A549 (cell line): ENCODE measurements at regions not wholly inside any gene's neighbourhood (a gene's known extent, or its start where the extent isn't known, plus 50 kb on each side); places are given as distances from the start of the nearest gene placed in this dataset.
"Not testable (repeated sequence)": the region's sequence is repeated elsewhere in the genome, so short reads cannot be mapped to it uniquely, and the experiment has no call there.

Experiments
- ATAC-seq, 2 experiments: fragments of 200-7000 bp in 1 of 2; fragments of >200 bp in 1 of 2; cut with Nextera tagmentation in 1 of 2; cut with Tn5 transposase in 1 of 2; 3 replicates each; pipeline versions ENCODE4 v1.8.0 to v1.9.1; 2018 to 2020; ENCODE audit warnings: mild to moderate bottlenecking in 1 of 2, moderate library complexity in 1 of 2
- CTCF ChIA-PET: fragments of 300-600 bp; sonication (Branson Sonifier 250); formaldehyde crosslinking; extraction: SDS; loops from one replicate; lab custom pipeline; 2021; ENCODE audit warnings: antibody characterized with exemption, inconsistent platforms; lab: Yijun Ruan, JAX
- POLR2A ChIA-PET: fragments of 350-600 bp; formaldehyde crosslinking; extraction: SDS; loops from one replicate; lab custom pipeline; 2021; ENCODE audit warnings: antibody characterized with exemption, inconsistent platforms; lab: Yijun Ruan, JAX
- DNase-seq, 2 experiments: peaks; one replicate each; pipeline versions ENCODE4 v3.0.0 to v3.0.0-alpha.2; 2011 to 2016; ENCODE audit warnings: low read depth in 1 of 2, low spot score in 1 of 2
- FAIRE-seq: peaks from 2 replicates; lab custom pipeline; 2011; peaks lifted over from hg19 to GRCh38; lab: Jason Lieb, UNC
- H3K27ac ChIP-seq, 2 experiments: fragments of >200 bp; sonication (Bioruptor Twin); formaldehyde crosslinking; 3 replicates each; pipeline ENCODE4 v1.5.1; 2016 to 2017
- H3K4me1 ChIP-seq: fragments of >200 bp; sonication (Bioruptor Twin); formaldehyde crosslinking; 3 replicates; pipeline ENCODE4 v1.6.1; 2016
- H3K4me2 ChIP-seq: fragments of >200 bp; sonication (Bioruptor Twin); formaldehyde crosslinking; 3 replicates; pipeline ENCODE4 v1.6.1; 2016
- H3K4me3 ChIP-seq: fragments of >200 bp; sonication (Bioruptor Twin); formaldehyde crosslinking; 3 replicates; pipeline ENCODE4 v1.5.1; 2016
- H3K9me3 ChIP-seq: fragments of >200 bp; sonication (Bioruptor Twin); formaldehyde crosslinking; 3 replicates; pipeline ENCODE4 v1.6.1; 2016
- WGBS: methylation state at CpG from one replicate; pipeline ENCODE4 v1.1.6; 2017; ENCODE audit errors: missing lambda C conversion rate; 5-methylcytosine and 5-hydroxymethylcytosine counted together

DNA sequence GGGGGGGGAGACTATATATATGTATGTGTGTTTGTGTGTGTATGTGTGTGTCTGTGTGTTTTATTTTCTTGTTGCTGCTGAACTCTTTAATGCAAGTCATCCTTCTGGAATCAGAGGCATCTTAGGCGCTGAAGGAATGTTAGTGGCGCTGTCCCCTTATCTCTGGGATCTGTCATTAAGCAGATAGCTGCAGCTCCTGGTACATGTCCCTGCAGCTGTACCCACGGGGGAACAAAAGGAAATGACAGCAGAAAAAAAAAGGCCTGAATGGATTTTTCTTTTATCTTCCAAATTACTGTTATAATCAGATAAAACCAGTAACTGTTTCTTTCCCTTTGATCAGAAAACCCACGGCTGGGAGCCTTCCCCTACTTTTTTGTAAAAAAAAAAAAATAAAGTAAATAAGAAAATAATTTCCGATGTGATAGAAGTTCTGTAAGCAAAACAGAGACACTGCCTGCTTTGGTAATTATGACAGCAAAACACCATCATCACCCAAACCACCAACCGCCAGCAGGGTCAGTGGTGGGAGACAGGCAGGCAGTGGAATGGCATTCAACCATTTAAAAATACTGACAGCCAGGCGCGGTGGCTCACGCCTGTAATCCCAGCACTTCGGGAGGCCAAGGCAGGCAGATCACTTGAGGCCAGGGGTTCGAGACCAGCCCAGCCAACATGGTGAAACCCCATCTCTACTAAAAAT lies 411.3 kb upstream of the ZNF722 start:
- FAIRE-seq, POLR2A ChIA-PET, H3K4me1 ChIP-seq, H3K27ac ChIP-seq, ATAC-seq, CTCF ChIA-PET, DNase-seq, H3K9me3 ChIP-seq, H3K4me3 ChIP-seq, H3K4me2 ChIP-seq: not testable (repeated sequence)
- 27% methylated on average over 5 of the region's 11 CpGs for WGBS

DNA sequence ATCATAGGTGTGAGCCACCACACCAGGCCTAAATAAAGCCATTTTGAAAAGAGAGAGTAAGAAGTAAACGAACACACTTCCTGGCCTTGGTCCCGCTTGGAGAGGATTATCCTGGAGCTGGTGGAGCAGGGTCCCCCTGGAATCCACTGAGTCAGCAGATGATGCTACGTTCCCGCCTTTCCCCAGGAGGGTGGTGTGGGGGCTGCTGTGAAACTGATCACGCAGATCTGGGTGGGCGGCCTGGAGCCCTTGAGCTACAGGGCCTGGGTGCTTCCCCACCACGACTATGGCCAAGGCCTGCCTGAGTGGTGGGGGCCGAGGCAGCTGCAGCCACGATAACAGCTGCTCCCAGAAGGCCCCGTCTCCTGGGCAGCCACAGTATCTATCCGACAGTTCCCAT lies 407.4 kb upstream of the ZNF722 start:
- POLR2A ChIA-PET, CTCF ChIA-PET, H3K4me2 ChIP-seq, H3K27ac ChIP-seq, H3K4me1 ChIP-seq, DNase-seq, ATAC-seq, FAIRE-seq, H3K9me3 ChIP-seq, H3K4me3 ChIP-seq: not testable (repeated sequence)
- WGBS = 26% methylated on average over 5 of the region's 11 CpGs

DNA sequence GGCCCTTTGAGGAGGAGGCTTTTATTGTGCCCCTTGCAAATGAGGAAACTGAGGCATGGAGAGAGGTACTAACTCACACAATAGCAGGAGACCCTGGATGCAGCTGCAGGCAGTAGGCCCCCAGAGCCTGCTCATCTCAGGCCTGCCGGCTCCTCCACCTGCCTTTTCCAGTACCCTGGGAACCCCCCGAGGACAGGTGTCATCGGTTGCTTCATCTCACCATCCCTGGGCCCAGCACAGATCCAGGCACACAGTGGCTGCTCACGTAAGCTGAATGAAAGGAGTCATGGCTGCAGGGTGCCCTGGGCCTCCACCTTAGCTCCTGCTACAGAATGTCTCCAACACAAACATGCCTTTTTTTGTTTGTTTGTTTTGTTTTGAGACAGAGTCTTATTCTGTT lies 394.8 kb upstream of the ZNF722 start:
- CTCF ChIA-PET, H3K4me2 ChIP-seq, DNase-seq, H3K4me1 ChIP-seq, H3K27ac ChIP-seq, H3K4me3 ChIP-seq, FAIRE-seq, POLR2A ChIA-PET, H3K9me3 ChIP-seq, ATAC-seq: not testable (repeated sequence)
- 17% methylated on average over 2 of the region's 4 CpGs for WGBS

DNA sequence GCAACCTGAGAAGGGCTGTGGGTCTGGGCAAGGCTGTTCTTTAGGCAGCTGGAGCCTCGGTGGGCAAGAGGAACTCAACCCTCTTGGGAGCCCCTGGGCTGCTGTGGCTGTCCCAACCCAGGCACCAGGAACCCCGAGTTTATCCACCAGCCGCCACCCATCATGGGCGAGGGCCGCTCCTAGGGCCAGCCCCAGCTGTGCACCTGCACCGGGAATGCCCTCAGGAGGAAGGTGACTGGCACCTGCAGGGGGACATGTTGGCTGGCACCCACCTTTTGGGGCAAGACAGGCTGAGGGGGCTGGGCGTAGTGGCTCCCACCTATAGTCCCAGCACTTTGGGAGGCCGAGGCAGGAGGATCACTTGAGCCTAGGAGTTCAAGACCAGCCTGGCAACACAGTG lies 393.8 kb upstream of the ZNF722 start:
- not testable (repeated sequence) for H3K27ac ChIP-seq

DNA sequence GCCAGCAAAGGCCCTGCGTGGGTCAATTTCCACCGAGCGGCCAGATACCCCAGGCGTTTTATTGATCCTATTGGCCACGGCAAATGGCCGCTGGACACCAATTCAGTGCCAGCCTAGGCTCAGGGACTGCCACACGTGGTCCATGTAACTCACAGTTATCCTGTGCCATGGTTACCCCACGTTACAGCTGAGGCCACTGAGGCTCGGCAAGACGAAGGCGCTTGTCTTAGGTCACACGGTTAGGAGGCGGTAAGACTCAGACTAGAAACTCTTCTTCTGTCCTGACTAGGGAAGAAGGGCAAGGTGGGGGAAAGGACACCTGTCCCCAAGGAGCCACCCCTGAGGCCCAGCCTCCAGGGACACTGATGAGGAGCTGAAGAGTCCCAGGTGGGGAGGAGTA lies 381.1 kb upstream of the ZNF722 start:
- not testable (repeated sequence) for ATAC-seq

More for the DNA sequence above, 393.8 kb upstream of the ZNF722 start:
- H3K4me2 ChIP-seq, H3K4me3 ChIP-seq, H3K4me1 ChIP-seq, ATAC-seq, FAIRE-seq, CTCF ChIA-PET, POLR2A ChIA-PET, H3K9me3 ChIP-seq, DNase-seq: not testable (repeated sequence)
- 13% methylated on average over 4 of the region's 8 CpGs for WGBS

DNA sequence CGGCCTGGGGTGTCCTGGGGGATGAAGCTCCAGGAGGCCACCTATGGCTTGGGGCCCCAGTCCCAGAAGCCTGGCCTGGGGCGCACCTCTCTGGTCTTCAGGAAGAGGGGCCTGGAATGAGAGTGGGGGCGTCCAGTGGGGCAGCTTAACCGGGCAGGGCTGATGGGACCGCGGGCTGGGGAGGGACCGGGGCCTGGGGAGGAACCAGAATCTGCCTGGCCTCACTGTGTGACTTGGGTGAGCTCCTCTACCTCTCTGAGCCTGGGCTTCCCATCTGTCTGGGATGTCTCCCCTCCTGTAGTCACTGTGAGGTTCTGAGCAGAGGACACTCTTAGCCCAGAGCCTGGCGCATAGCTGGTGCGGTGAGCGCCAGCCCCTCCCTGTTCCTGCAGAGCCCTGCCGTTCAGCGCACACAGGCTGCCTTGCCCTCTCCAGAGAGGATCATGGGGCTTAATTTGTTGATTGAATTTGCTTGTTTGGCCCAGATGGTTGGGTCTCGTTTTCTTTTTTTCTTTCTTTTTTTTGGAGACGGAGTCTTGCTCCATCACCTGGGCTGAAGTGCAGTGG lies 378.4 kb upstream of the ZNF722 start:
- H3K4me1 ChIP-seq, H3K27ac ChIP-seq, ATAC-seq, POLR2A ChIA-PET, FAIRE-seq, CTCF ChIA-PET, H3K4me3 ChIP-seq, H3K9me3 ChIP-seq, DNase-seq, H3K4me2 ChIP-seq: not testable (repeated sequence)
- WGBS = 56% methylated on average over 10 of the region's 14 CpGs

More for the DNA sequence above, 381.1 kb upstream of the ZNF722 start:
- DNase-seq, H3K9me3 ChIP-seq, POLR2A ChIA-PET, H3K4me3 ChIP-seq, H3K4me2 ChIP-seq, CTCF ChIA-PET, H3K27ac ChIP-seq, FAIRE-seq, H3K4me1 ChIP-seq: not testable (repeated sequence)
- WGBS = 61% methylated on average over 7 of the region's 13 CpGs

DNA sequence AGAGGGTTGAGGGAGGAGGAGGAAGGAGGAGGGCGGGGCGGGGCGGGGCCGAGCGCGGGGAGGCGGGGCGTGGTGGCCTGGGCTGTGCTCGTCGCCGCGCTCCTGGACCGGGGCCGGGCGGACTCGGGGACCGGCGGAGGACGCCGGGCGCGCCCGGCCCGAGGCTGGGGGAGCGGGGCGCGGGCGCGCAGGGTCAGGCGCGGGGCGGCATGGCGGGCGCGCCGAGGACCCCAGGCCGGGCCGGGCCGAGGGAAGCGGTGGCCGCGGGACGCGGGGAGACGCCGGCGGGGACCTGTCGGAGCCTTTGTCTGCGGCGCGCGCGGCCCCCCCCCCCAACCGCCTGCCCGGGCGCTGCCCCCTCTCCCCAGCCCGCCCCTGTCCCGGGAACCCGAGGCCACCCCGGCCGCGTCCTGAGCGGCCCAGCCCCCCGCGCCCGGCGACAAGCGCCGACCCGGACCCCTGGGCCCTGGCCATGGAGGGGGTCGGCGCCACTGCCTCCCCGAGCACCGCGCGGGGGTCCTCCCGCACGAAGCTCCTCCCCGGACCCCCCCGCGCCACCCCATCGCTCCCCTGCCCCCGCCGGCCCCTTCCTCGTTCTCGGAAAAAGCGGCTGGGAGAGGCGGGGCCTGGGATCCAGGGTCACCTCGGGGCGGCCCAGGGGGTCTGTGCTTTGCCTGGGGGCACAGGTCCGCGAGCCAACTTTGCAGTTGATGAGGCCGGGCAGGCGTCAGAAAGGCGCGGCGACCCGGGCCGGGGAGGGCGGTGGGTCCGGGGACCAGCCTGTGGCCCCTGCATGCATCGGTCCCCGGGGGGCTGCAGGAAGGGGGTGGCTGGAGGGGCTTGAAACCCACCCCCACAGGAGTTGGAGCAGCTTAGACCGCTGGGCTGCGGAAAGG lies 370.8 kb upstream of the ZNF722 start:
- WGBS = 70% methylated on average over 4 of the region's 105 CpGs
- FAIRE-seq, H3K4me3 ChIP-seq, H3K4me2 ChIP-seq, DNase-seq, H3K4me1 ChIP-seq, CTCF ChIA-PET, H3K9me3 ChIP-seq, H3K27ac ChIP-seq, POLR2A ChIA-PET: not testable (repeated sequence)
- ATAC-seq = peak in 1 of 2 experiments; percentile 70; a peak in 3 of 6 replicates

DNA sequence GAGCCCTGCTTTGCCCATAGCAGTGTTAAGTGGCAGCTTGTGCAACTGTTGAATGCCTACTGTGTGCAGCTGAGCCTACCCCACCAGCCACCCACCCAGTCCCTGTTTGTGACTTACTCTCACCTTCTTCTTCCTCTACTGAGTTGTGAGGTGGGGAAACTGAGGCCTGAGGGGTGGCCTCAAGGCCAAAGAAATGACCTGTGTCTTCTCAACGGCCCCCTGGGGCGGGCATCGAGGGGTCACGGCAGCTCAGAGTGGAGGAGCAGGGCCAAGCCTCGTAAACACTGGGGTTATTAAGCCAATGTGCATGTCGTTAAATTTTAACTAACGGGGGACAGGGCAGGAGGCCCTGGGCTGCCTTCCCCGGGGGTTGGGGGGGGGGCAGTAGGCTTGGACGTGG lies 369.6 kb upstream of the ZNF722 start:
- 4% methylated on average over 5 of the region's 9 CpGs for WGBS
- FAIRE-seq = not testable (repeated sequence)

DNA sequence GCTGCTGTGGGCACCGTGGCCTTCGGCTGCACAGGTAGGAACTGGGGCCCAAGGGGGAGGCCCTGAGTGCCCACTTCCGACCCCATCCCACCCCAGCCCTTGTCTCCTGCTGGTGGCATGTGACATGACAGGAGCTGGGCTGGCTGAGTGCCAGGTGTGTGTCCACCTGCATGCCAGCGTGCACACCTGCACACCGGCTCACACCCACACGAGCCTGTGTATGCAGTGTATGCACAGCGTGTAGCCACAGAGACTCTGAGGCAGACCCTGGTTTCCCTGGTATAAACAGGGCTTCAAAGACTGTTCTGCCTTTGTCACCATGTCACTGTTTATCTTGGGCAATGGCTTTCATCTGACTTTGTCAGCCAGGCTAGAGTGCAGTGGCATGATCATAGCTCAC lies 362.1 kb upstream of the ZNF722 start:
- H3K9me3 ChIP-seq, POLR2A ChIA-PET, ATAC-seq, H3K4me3 ChIP-seq, H3K4me1 ChIP-seq, CTCF ChIA-PET, H3K4me2 ChIP-seq, DNase-seq, H3K27ac ChIP-seq, FAIRE-seq: not testable (repeated sequence)
- 8% methylated on average over 4 of the region's 7 CpGs for WGBS

More for the DNA sequence above, 369.6 kb upstream of the ZNF722 start:
- DNase-seq, POLR2A ChIA-PET, CTCF ChIA-PET, H3K27ac ChIP-seq, H3K4me2 ChIP-seq, H3K9me3 ChIP-seq, H3K4me3 ChIP-seq, H3K4me1 ChIP-seq, ATAC-seq: not testable (repeated sequence)

DNA sequence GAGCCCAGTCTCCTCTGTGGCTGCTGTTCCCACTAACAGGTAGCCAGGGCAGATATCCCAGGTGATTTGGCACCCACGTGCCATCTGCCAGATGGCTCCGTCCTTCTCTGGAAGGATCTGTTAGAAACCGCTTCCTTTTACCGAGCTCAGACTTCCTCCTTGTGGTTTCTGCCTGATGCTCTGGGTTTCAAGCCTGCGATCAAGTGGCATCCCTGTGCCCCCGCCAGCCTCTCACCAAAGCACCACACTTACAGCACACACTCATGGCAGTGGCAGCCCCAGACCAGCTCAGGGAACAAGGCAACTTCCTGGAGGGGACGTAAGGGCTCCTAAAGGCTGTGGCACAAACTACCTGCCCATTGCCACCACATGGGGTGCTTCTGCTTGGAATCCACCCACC lies 333.1 kb upstream of the ZNF722 start:
- 46% methylated on average over 4 of the region's 7 CpGs for WGBS
- POLR2A ChIA-PET, H3K4me3 ChIP-seq, H3K9me3 ChIP-seq, H3K4me2 ChIP-seq, DNase-seq, CTCF ChIA-PET, ATAC-seq, H3K27ac ChIP-seq, H3K4me1 ChIP-seq, FAIRE-seq: not testable (repeated sequence)

DNA sequence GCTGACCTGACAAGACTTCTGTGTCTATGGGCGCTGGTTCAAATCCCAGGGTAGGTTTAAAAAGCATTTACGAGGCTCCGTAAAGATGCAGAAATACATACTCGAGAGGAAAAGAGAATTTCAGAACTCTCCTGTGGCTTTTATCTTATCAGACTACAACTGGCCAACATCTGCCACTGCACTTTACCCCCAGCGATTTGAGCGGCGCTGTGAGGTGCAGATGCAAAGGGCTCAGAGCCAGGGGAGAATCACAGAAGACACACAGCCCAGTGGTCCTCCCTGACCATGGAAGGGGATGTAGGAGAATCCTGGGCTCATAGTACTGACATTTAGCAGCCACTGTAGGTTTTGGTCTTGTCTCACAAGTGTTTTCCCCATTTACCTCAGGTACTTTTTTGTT lies 307.2 kb upstream of the ZNF722 start:
- ATAC-seq, H3K4me1 ChIP-seq, H3K4me2 ChIP-seq, DNase-seq, CTCF ChIA-PET, FAIRE-seq, H3K27ac ChIP-seq, H3K9me3 ChIP-seq, H3K4me3 ChIP-seq, POLR2A ChIA-PET: not testable (repeated sequence)
- 20% methylated on average over 3 of the region's 7 CpGs for WGBS
